Activated T-cell treated with anti-CD3 and anti-CD28 coated beads, Interleukin-2, amount 50 U/mL, for 72 hours (primary cell): ENCODE measurements at regions not wholly inside any gene's neighbourhood (a gene's known extent, or its start where the extent isn't known, plus 50 kb on each side); places are given as distances from the start of the nearest gene placed in this dataset.

Experiments
- ATAC-seq, 2 donors: fragments of 150-1000 bp; cut with Tn5 transposase; replicated peaks in 1 of 2; 2 replicates each; pipeline ENCODE4 v1.10.0; 2021; ENCODE audit warnings: moderate library complexity in 2 of 2, mild to moderate bottlenecking in 1 of 2
- DNase-seq, 2 donors: peaks; one replicate each; pipeline ENCODE4 v3.0.0; 2021 to 2022; ENCODE audit warnings: mixed read lengths in 1 of 2
- H3K27ac Mint-ChIP-seq: one replicate; pipeline ENCODE4 v1.8.0; 2022; ENCODE audit warnings: mild to moderate bottlenecking, moderate library complexity, mixed read lengths
- H3K27me3 Mint-ChIP-seq: one replicate; pipeline ENCODE4 v1.8.0; 2022; ENCODE audit warnings: low read depth, mixed read lengths
- H3K36me3 Mint-ChIP-seq, 2 donors: one replicate each; pipeline ENCODE4 v1.8.0; 2022; ENCODE audit warnings: mixed read lengths in 2 of 2, mild to moderate bottlenecking in 1 of 2; ENCODE audit not compliant: insufficient read depth in 2 of 2
- H3K4me1 Mint-ChIP-seq: one replicate; pipeline ENCODE4 v1.8.0; 2022; ENCODE audit warnings: low read depth, mixed read lengths
- H3K4me3 Mint-ChIP-seq, 2 donors: one replicate each; pipeline ENCODE4 v1.8.0; 2022; ENCODE audit warnings: mild to moderate bottlenecking in 2 of 2, mixed read lengths in 2 of 2, moderate library complexity in 2 of 2
- H3K9me3 Mint-ChIP-seq, 2 donors: one replicate each; pipeline ENCODE4 v1.8.0; 2022; ENCODE audit warnings: mixed read lengths in 2 of 2

DNA sequence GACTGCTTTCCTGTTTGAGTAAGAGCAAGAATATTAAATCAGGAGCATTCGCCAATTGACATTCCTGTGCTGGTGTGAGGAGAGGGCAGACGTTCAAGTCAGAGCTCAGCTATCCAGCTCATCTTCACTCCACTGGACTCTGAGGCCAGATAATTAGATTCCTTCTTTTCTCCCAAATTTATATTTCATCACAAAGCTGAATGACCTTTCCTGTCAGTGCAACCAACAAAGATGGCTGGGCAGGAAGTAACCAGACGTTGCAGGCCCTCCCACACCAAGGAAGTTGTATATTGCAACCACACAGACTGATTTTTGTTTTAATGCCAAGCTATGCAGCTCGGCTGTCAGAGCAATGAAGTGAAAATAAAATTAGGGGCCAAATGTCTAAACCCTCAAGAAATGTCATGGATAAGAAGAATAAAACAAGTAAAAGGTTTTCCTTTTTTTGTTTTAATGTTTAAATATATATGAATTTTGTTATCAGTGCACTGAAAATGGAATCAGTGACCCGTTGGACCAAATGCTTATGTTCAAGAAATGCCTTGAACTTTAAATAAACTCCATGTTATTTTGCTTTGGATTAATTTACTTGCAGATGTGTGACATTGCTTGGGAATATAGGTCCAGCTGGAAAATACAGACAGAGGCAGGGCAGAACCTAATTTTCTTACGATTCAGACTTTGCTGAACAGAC is 578.9 kb upstream of the FAT1 start:
- Mint-ChIP-seq H3K36me3 (peaks cover 0 to 4% of the 10 kb centered on the region in 2 donors), H3K27ac (no peak overlapping the region), H3K4me3 (no peak overlapping the region), H3K9me3 (peaks cover 15 to 17% of the 10 kb centered on the region in 2 donors), H3K27me3 (no peaks in the 10 kb centered on the region), H3K4me1 (no peaks in the 10 kb centered on the region)
- DNase-seq (no peak), ATAC-seq (no peak)

DNA sequence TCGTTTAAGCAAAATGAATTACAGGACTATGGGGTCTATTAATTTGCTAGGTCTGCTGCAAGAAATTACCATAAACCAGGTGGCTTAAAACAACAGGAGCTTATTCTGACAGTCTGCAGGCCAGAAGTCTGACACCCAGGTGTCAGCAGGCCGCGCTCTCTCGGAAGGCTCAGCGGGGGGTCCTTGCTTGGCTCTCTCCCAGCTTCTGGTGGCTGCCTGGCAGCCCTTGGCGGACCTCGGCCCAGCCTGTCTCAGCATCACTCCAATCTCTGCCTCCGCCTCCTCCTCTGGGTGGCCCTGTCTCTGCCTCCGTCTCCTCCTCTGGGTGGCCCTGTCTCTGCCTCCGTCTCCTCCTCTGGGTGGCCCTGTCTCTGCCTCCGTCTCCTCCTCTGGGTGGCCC is 580.5 kb upstream of the FAT1 start:
- Mint-ChIP-seq H3K4me1 (no peaks in the 10 kb centered on the region), H3K27me3 (no peaks in the 10 kb centered on the region), H3K4me3 (no peak overlapping the region), H3K27ac (no peak overlapping the region), H3K9me3 (peaks cover 7 to 8% of the 10 kb centered on the region in 2 donors), H3K36me3 (no peaks in the 10 kb centered on the region)
- DNase-seq: no peak
- no peak for ATAC-seq

DNA sequence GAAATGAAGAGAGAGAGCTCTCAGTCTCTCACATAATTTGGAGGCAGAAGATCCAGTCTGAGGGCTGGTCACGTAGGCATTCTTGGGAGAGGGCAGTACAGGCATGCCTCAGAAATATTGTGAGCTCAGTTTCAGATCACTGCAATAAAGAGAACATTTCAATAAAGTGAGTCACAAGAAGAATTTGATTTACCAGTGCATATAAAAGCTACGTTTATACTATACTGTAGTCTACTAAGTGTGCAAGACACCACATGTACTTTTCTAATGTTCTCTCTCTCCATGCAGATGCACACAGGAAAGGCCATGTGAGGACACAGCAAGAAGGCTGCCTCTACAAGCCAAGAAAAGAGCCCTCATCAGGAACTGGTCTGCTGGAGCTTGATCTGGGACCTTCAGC is 583.5 kb upstream of the FAT1 start:
- no peaks in the 10 kb centered on the region for H3K4me1 Mint-ChIP-seq
- H3K4me3 Mint-ChIP-seq: no peak overlapping the region
- H3K9me3 Mint-ChIP-seq: peaks cover 6 to 9% of the 10 kb centered on the region in 2 donors
- H3K27ac Mint-ChIP-seq: no peak overlapping the region
- H3K36me3 Mint-ChIP-seq: no peaks in the 10 kb centered on the region
- ATAC-seq (no peak), DNase-seq (no peak)
- H3K27me3 Mint-ChIP-seq: no peaks in the 10 kb centered on the region

DNA sequence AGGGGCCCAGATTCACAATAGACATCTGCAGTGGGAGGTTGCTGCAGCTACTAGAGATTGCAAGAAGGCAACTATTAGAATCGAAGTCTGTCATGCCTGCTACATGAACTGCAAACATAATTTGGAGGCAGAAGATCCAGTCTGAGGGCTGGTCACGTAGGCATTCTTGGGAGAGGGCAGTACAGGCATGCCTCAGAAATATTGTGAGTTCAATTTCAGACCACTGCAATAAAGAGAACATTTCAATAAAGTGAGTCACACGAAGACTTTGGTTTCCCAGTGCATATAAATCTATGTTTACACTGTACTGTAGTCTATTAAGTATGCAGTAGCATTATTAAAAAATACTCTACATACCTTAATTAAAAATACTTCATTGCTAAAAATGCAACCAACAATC is 585.8 kb upstream of the FAT1 start:
- Mint-ChIP-seq H3K27me3 (no peaks in the 10 kb centered on the region), H3K9me3 (peaks cover 7 to 9% of the 10 kb centered on the region in 2 donors), H3K4me3 (no peak overlapping the region), H3K27ac (no peak overlapping the region), H3K4me1 (no peaks in the 10 kb centered on the region), H3K36me3 (no peaks in the 10 kb centered on the region)
- ATAC-seq (no peak), DNase-seq (no peak)

DNA sequence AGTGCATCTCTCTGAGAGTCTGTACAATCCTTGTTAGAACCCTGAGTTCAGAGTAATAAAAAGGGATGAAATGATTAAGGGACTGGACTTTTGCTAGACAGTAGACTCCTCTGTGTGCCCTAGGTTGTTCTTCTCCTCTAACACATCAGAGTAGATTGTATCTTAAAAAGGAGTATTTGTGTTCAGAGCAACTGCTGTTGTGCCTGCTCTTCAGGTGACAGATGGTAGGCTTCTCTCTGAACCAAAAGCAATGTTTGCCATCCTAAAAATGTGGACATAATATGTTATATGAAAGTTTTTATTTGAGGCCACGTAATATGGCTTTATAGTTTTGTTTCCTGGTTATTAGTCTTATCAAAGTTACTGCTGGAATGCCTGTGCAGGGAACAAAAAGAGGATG is 588.6 kb upstream of the FAT1 start:
- Mint-ChIP-seq H3K4me1 (no peaks in the 10 kb centered on the region), H3K9me3 (peaks cover 6 to 9% of the 10 kb centered on the region in 2 donors), H3K4me3 (no peak overlapping the region), H3K27me3 (no peaks in the 10 kb centered on the region), H3K27ac (no peak overlapping the region), H3K36me3 (no peaks in the 10 kb centered on the region)
- no peak for ATAC-seq
- no peak for DNase-seq

DNA sequence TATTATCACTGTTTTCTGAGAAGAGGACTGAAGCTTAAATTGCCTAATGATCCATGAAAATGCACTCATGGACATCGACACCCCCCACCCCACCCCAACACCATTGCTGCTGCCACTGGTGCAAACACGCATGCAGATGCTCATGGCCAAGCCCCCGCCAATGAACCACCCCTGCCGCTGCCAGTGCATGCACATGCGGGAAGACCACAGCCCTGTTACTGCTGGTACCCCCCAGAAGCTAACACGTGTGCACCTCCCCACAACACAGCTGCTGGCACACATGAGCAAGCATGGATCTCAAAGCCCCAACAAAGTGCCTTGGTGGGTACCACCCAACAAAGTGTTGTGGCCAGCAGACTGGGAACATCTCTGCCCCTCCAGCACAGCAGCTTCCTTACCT is 594.1 kb upstream of the FAT1 start:
- no peak for ATAC-seq
- DNase-seq: no peak
- no peaks in the 10 kb centered on the region for H3K36me3 Mint-ChIP-seq
- H3K4me1 Mint-ChIP-seq: no peaks in the 10 kb centered on the region
- H3K27ac Mint-ChIP-seq: no peak overlapping the region
- H3K9me3 Mint-ChIP-seq: peaks cover 14 to 18% of the 10 kb centered on the region in 2 donors
- no peaks in the 10 kb centered on the region for H3K27me3 Mint-ChIP-seq
- H3K4me3 Mint-ChIP-seq: no peak overlapping the region

DNA sequence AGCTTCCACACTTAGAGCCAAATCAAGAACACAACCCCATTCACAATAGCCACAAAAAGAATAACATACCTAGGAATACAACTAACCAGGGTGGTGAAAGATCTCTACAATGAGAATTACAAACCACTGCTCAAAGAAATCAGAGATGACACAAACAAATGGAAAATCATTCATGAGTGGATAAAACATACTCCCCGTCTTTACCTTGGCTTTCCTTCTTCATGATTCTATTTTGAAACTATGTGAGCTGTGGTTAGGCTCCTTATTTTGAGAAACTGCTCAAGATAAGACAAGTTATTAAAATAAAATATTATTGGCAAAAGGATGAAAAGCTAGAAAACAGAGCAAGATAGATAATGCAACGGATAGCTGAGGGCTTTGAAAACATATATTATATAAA is 598.1 kb upstream of the FAT1 start:
- Mint-ChIP-seq H3K4me1 (no peaks in the 10 kb centered on the region), H3K36me3 (no peaks in the 10 kb centered on the region), H3K9me3 (peaks cover 12 to 17% of the 10 kb centered on the region in 2 donors), H3K27ac (no peak overlapping the region), H3K4me3 (no peak overlapping the region), H3K27me3 (no peaks in the 10 kb centered on the region)
- no peak for DNase-seq
- ATAC-seq: no peak

DNA sequence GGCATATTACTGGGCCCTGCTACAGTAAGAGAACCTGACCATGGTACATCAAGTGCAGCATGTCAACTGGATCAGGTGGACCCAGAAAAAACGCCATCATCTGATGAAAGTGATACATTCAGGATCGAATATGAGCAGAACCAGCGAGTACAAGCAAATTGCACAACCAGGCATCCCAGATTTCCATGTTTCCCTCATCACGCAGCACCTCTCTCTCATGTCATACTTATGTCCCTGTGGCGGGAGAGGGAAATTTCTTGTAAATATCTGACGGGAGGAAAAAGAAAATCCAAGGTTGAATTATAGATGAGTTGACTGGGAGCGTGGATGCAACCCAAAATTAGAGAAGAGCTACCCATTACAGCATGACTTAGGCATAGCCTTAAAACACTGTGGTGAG is 608.5 kb upstream of the FAT1 start:
- ATAC-seq (no peak), DNase-seq (no peak)
- Mint-ChIP-seq H3K36me3 (peaks cover 0 to 2% of the 10 kb centered on the region in 2 donors), H3K27me3 (no peaks in the 10 kb centered on the region), H3K9me3 (peaks cover 6 to 14% of the 10 kb centered on the region in 2 donors), H3K4me1 (no peaks in the 10 kb centered on the region), H3K27ac (no peak overlapping the region), H3K4me3 (no peak overlapping the region)

DNA sequence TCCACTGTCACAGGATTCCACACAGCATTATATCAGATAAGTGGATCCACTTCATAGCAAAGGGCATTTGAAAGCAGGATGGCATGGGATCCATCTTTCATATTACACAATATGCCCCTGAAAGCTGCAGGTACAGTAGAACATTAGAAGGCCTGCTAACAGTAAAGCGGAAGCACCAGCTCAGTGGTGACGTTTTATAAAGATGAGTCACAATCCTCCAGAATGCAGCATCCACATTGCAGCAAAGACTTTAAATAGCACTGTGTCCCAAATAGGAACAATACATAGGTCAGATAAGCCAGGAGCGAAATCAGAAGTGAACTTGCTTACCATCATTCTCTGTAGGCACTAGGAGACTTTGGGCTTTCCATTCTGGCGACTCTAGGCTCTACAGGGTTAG is 609.5 kb upstream of the FAT1 start:
- Mint-ChIP-seq H3K36me3 (peaks cover 0 to 2% of the 10 kb centered on the region in 2 donors), H3K9me3 (peaks cover 6 to 14% of the 10 kb centered on the region in 2 donors), H3K27me3 (no peaks in the 10 kb centered on the region), H3K4me3 (no peak overlapping the region), H3K27ac (no peak overlapping the region), H3K4me1 (no peaks in the 10 kb centered on the region)
- ATAC-seq: no peak
- DNase-seq: no peak

DNA sequence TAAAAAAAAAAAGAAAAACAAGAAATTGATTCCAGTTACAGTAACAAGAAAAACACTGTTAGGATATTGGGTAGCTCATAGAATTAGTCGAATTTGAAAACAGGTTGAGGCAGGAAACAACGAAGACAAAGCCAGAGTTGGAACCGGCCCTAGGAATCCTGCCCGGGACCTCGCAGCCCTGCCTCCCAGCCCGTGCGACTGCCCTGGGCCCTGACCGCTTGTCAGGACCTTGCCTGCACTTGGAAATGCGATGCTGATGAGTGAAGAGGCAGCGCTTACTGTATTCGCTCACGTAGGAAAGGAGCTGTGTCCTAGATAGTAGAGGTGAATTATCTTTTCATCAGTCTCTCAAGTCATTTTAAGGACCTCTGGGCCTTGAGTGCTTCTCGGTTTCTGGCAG is 611.7 kb upstream of the FAT1 start:
- Mint-ChIP-seq H3K9me3 (peaks cover 6 to 13% of the 10 kb centered on the region in 2 donors), H3K27me3 (no peaks in the 10 kb centered on the region), H3K4me1 (no peaks in the 10 kb centered on the region), H3K4me3 (no peak overlapping the region), H3K36me3 (peaks cover 0 to 2% of the 10 kb centered on the region in 2 donors), H3K27ac (no peak overlapping the region)
- DNase-seq (no peak), ATAC-seq (no peak)

DNA sequence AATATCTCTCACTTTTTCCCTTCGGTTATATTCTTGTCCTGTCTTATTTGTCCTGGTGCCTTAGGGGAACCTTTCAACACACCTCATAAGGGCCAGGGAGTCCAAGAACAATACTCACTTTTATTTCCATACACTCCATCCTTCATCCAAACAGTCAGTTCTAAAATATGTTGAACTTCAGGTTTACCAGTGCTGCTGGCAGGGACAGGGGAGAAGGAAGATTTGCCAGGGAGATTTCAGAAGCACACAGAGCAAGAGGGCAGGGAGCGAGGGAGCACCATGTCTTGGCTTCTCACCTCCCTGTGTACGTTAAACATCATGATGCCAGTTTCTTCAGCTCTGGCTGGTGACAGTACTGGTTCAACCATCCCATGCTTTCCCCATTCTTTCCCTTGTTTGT is 631.1 kb upstream of the FAT1 start:
- Mint-ChIP-seq H3K36me3 (no peaks in the 10 kb centered on the region), H3K4me1 (no peaks in the 10 kb centered on the region), H3K4me3 (no peak overlapping the region), H3K27ac (no peak overlapping the region), H3K9me3 (peaks cover 9 to 13% of the 10 kb centered on the region in 2 donors), H3K27me3 (no peaks in the 10 kb centered on the region)
- DNase-seq: no peak
- ATAC-seq: no peak

DNA sequence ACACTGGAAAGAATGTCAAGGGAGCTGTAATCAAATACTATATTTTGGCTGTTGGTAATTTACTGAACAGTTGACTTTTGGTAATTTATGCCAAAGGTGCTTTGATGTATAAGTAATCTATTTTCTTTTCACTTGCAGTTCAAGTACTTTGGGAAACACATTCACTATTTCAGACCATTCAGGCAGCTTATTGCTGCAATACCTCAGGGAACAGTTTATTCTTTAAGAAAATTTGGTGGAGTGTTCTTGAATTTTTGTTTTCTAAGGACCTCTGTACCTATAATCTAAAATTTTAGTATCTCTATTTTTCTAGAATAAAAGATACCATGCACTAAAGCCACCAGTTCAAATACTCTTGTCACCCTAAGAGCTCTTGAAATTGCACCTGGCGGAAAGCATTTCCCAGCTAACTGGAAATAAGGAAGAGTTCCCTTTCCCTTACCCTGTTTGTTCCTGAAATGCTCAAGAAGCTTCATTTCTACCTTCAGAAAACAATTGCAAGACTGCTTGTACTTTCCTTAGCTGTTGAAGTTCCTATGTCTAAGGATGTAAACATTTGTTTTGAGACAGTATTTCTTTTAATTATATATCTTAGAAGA is 633.5 kb upstream of the FAT1 start:
- no peaks in the 10 kb centered on the region for H3K27me3 Mint-ChIP-seq
- H3K36me3 Mint-ChIP-seq: peaks cover 0 to 5% of the 10 kb centered on the region in 2 donors
- H3K27ac Mint-ChIP-seq: no peak overlapping the region
- H3K4me1 Mint-ChIP-seq: no peaks in the 10 kb centered on the region
- no peak for ATAC-seq
- no peak for DNase-seq
- H3K4me3 Mint-ChIP-seq: no peak overlapping the region
- peaks cover 4 to 7% of the 10 kb centered on the region in 2 donors for H3K9me3 Mint-ChIP-seq

DNA sequence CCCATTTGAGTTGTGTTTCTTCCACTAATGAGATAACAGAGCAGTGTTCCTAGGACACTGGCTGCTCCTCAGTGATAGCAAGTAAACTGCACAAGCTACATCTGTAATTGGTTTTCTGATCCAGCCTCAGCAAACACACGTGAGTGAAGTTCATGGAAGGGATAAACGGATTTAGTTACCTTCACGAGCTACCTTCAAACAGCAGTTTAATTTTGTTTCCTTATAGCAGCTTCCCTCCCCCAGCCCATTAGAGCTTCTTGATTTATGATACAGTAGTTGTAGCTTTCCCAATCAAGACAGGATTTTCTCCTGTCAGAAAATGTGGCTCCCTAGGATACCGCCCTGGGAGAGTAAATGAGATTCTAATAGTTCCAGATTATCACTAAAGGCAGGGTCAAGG is 634.2 kb upstream of the FAT1 start:
- Mint-ChIP-seq H3K4me1 (no peaks in the 10 kb centered on the region), H3K4me3 (no peak overlapping the region), H3K36me3 (peaks cover 0 to 5% of the 10 kb centered on the region in 2 donors), H3K27me3 (no peaks in the 10 kb centered on the region), H3K27ac (no peak overlapping the region), H3K9me3 (peaks cover 4 to 7% of the 10 kb centered on the region in 2 donors)
- ATAC-seq (no peak), DNase-seq (no peak)
